Liver (tissue), 8 donors: ENCODE measurements at regions not wholly inside any gene's neighbourhood (a gene's known extent, or its start where the extent isn't known, plus 50 kb on each side); places are given as distances from the start of the nearest gene placed in this dataset.

ENCODE experiments used
- DNase-seq: peaks from one replicate; pipeline ENCODE4 v3.0.0-alpha.2; 2017; ENCODE audit warnings: low spot score
- H3K27ac ChIP-seq, 2 donors: one replicate each; pipeline ENCODE4 v1.7.0; 2013; ENCODE audit warnings: inconsistent platforms in 2 of 2, low read length in 2 of 2, control low read depth in 1 of 2, low read depth in 1 of 2, mild to moderate bottlenecking in 1 of 2
- H3K27me3 ChIP-seq, 4 donors: one replicate each; pipeline versions ENCODE4 v1.6.1 to v1.7.0; 2013; ENCODE audit warnings: low read length in 3 of 4, inconsistent platforms in 1 of 4, mild to moderate bottlenecking in 1 of 4, moderate library complexity in 1 of 4; ENCODE audit not compliant: control insufficient read depth in 4 of 4, insufficient read depth in 4 of 4
- H3K36me3 ChIP-seq, 4 donors: one replicate each; pipeline versions ENCODE4 v1.6.1 to v1.7.0; 2013; ENCODE audit warnings: low read length in 3 of 4, mild to moderate bottlenecking in 3 of 4, low read depth in 1 of 4, moderate library complexity in 1 of 4; ENCODE audit not compliant: control insufficient read depth in 4 of 4, insufficient read depth in 3 of 4
- H3K4me1 ChIP-seq, 4 donors: one replicate each; pipeline versions ENCODE4 v1.6.1 to v1.7.0; 2013; ENCODE audit warnings: low read length in 3 of 4, mild to moderate bottlenecking in 3 of 4, moderate library complexity in 1 of 4; ENCODE audit not compliant: control insufficient read depth in 4 of 4, insufficient read depth in 4 of 4
- H3K4me3 ChIP-seq, 3 donors: one replicate each; pipeline versions ENCODE4 v1.6.1 to v1.7.0; 2013; ENCODE audit warnings: low read length in 3 of 3, control low read depth in 1 of 3, low read depth in 1 of 3, mild to moderate bottlenecking in 1 of 3
- H3K9ac ChIP-seq, 2 donors: one replicate each; pipeline ENCODE4 v1.7.0; 2013; ENCODE audit warnings: low read length in 2 of 2, mild to moderate bottlenecking in 2 of 2, moderate library complexity in 2 of 2, control low read depth in 1 of 2, low read depth in 1 of 2
- H3K9me3 ChIP-seq, 4 donors: one replicate each; pipeline versions ENCODE4 v1.6.1 to v1.7.0; 2013; ENCODE audit warnings: low read length in 3 of 4; ENCODE audit not compliant: control insufficient read depth in 4 of 4
- CTCF ChIP-seq: fragments of 150-350 bp; IDR thresholded peaks from 2 replicates; pipeline ENCODE4 v1.5.1; 2017; ENCODE audit warnings: improper control_type of control experiment, low read depth, low read length; ENCODE audit not compliant: missing input control
- EGR1 ChIP-seq, 2 donors: IDR thresholded peaks; 2 replicates each; pipeline ENCODE4 v1.6.1; 2016 to 2018; ENCODE audit warnings: antibody characterized with exemption in 2 of 2, low read depth in 2 of 2
- FOXA1 ChIP-seq: IDR thresholded peaks from 2 replicates; pipeline ENCODE4 v1.6.1; 2016; ENCODE audit warnings: antibody characterized with exemption
- FOXA2 ChIP-seq: IDR thresholded peaks from 2 replicates; pipeline ENCODE4 v1.6.1; 2016; ENCODE audit warnings: antibody characterized with exemption
- HNF4A ChIP-seq, 2 donors: conservative IDR thresholded peaks; 2 replicates each; pipeline ENCODE4 v1.6.1; 2016; ENCODE audit warnings: antibody characterized with exemption in 2 of 2, mild to moderate bottlenecking in 2 of 2
- HNF4G ChIP-seq: IDR thresholded peaks from 2 replicates; pipeline ENCODE4 v1.6.1; 2016; ENCODE audit warnings: antibody characterized with exemption
- JUND ChIP-seq, 2 donors: IDR thresholded peaks; 2 replicates each; pipeline ENCODE4 v1.6.1; 2016; ENCODE audit warnings: antibody characterized with exemption in 2 of 2
- MAX ChIP-seq: IDR thresholded peaks from 2 replicates; pipeline ENCODE4 v1.6.1; 2016; ENCODE audit warnings: antibody characterized with exemption
- NR2F2 ChIP-seq: IDR thresholded peaks from 2 replicates; pipeline ENCODE4 v1.6.1; 2016; ENCODE audit warnings: antibody characterized with exemption
- RAD21 ChIP-seq, 2 donors: IDR thresholded peaks; 2 replicates each; pipeline ENCODE4 v1.6.1; 2016; ENCODE audit warnings: antibody characterized with exemption in 2 of 2, mild to moderate bottlenecking in 2 of 2
- REST ChIP-seq: IDR thresholded peaks from 2 replicates; pipeline ENCODE4 v1.6.1; 2016; ENCODE audit warnings: antibody characterized with exemption, mild to moderate bottlenecking
- RXRA ChIP-seq, 2 donors: IDR thresholded peaks; 2 replicates each; pipeline ENCODE4 v1.6.1; 2017 to 2018; ENCODE audit warnings: antibody characterized with exemption in 2 of 2, mild to moderate bottlenecking in 1 of 2
- TAF1 ChIP-seq: conservative IDR thresholded peaks from 2 replicates; pipeline ENCODE4 v1.6.1; 2016; ENCODE audit warnings: antibody characterized with exemption, mild to moderate bottlenecking
- YY1 ChIP-seq: IDR thresholded peaks from 2 replicates; pipeline ENCODE4 v1.6.1; 2016; ENCODE audit warnings: antibody characterized with exemption, mild to moderate bottlenecking
- ZBTB33 ChIP-seq: IDR thresholded peaks from 2 replicates; pipeline ENCODE4 v1.6.1; 2016; ENCODE audit warnings: antibody characterized with exemption
- WGBS: extraction: QIAGEN DNeasy Blood & Tissue Kit; methylation state at CpG from one replicate; pipeline ENCODE4 v1.1.7; 2013; 5-methylcytosine and 5-hydroxymethylcytosine counted together
- donor health status: healthy.
- donor health status: healthy.
- donor health status: healthy.
- donor health status: healthy.
- donor health status: healthy.

GRCh38 chr10:78944723-78945312 is 123.9 kb upstream of the ZMIZ1 start:
- DNase-seq = no peak
- no peaks in the 10 kb centered on the region for H3K4me1 ChIP-seq
- WGBS = 77% methylated on average over 3 of the region's 3 CpGs
- no peaks in the 10 kb centered on the region for H3K27me3 ChIP-seq
- no peak overlapping the region for H3K27ac ChIP-seq
- H3K9me3 ChIP-seq = no peaks in the 10 kb centered on the region
- peak in 1 of 2 donors; percentile 39 for TF ChIP-seq RAD21 (IDR thresholded peaks at IDR 0.05)
- no peak for TF ChIP-seq HNF4A (conservative IDR thresholded peaks at IDR 0.05)
- TF ChIP-seq HNF4G = no peak
- no peak for TF ChIP-seq ZBTB33
- TF ChIP-seq NR2F2 = no peak
- H3K36me3 ChIP-seq = no peaks in the 10 kb centered on the region
- H3K9ac ChIP-seq = no peak overlapping the region
- no peak overlapping the region for H3K4me3 ChIP-seq

- Histone ChIP-seq H3K9ac (no peak overlapping the region), H3K36me3 (no peaks in the 10 kb centered on the region), H3K27me3 (no peaks in the 10 kb centered on the region), H3K27ac (no peak overlapping the region), H3K4me1 (no peaks in the 10 kb centered on the region), H3K4me3 (no peak overlapping the region), H3K9me3 (no peaks in the 10 kb centered on the region)
- no peak for TF ChIP-seq TAF1
- WGBS = 89% methylated on average over 4 of the region's 4 CpGs
- no peak for DNase-seq
Measured at GRCh38 chr10:78945838-78946237, 122.9 kb upstream of the ZMIZ1 start.

- H3K27ac ChIP-seq = no peak overlapping the region
- H3K9ac ChIP-seq = no peak overlapping the region
- TF ChIP-seq CTCF (no peak), FOXA1 (no peak), HNF4G (no peak), FOXA2 (no peak), RAD21 (IDR thresholded peaks at IDR 0.05) (no peak), MAX (no peak), TAF1 (no peak), EGR1 (IDR thresholded peaks at IDR 0.05; ENCODE audit: low read depth in 2 of 2) (no peak), JUND (IDR thresholded peaks at IDR 0.05) (no peak), RXRA (IDR thresholded peaks at IDR 0.05) (no peak), YY1 (no peak), NR2F2 (no peak), ZBTB33 (no peak), HNF4A (conservative IDR thresholded peaks at IDR 0.05) (no peak), REST (no peak)
- H3K4me3 ChIP-seq = no peak overlapping the region
- H3K9me3 ChIP-seq = no peaks in the 10 kb centered on the region
- H3K4me1 ChIP-seq = no peaks in the 10 kb centered on the region
- no peaks in the 10 kb centered on the region for H3K36me3 ChIP-seq
- no peaks in the 10 kb centered on the region for H3K27me3 ChIP-seq
- 95% methylated on average over 6 of the region's 6 CpGs for whole genome bisulfite sequencing
- DNase-seq = no peak
Measured at GRCh38 chr10:78947226-78947625, 121.5 kb upstream of the ZMIZ1 start.
